OCI-LY3 (cell line): ENCODE measurements at regions not wholly inside any gene's neighbourhood (a gene's known extent, or its start where the extent isn't known, plus 50 kb on each side); places are given as distances from the start of the nearest gene placed in this dataset.

Experiments
- CTCF ChIP-seq: fragments of 200-600, 300-600 bp; sonication (generic); IDR thresholded peaks from 2 replicates; pipeline ENCODE4 v1.5.1; 2014; ENCODE audit warnings: antibody characterized with exemption, low read length, low read depth
- EZH2phosphoT487 ChIP-seq: fragments of 200-600 bp; shearing (Covaris generic); IDR thresholded peaks from 2 replicates; pipeline ENCODE4 v1.6.1; 2018; ENCODE audit warnings: antibody characterized with exemption, mixed run types, low read depth

DNA sequence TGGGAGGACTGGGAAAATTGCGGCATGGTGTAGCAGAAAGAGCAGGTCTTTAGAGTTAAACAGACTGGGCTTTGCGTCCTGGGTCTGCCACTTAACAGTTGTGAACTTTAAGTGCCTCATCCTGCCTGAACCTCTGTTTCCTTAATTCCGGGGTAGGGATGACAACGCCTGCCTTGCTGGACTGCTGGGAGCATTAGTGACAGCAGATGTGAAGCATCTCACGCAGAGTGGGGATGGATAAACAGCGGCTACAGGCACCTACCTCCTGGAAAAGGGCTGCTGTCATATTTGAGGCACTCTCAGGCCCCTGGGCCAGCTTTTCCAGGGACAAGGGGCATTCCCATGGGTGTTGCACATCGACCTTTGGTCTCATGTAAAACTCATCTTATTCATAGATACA is 572.2 kb downstream of the TBC1D22A start:
- TF ChIP-seq CTCF (no peak), EZH2phosphoT487 (no peak)
